Mucosa of descending colon (tissue), 3 donors: ENCODE measurements at regions not wholly inside any gene's neighbourhood (a gene's known extent, or its start where the extent isn't known, plus 50 kb on each side); places are given as distances from the start of the nearest gene placed in this dataset.

Experiments
- ATAC-seq: fragments of 200-7000 bp; cut with Tn5 transposase; one replicate; pipeline ENCODE4 v1.9.1; 2020; ENCODE audit warnings: mild to moderate bottlenecking, moderate library complexity
- DNase-seq, 3 donors: peaks; one replicate each; pipeline ENCODE4 v3.0.0-alpha.2; 2020
- H3K36me3 ChIP-seq: fragments of 200-600 bp; one replicate; pipeline ENCODE4 v1.8.0; 2021; ENCODE audit warnings: low read depth, mild to moderate bottlenecking
- H3K4me1 ChIP-seq: fragments of 200-600 bp; one replicate; pipeline ENCODE4 v1.8.0; 2021; ENCODE audit warnings: low read depth, mild to moderate bottlenecking
- H3K4me3 ChIP-seq: fragments of 200-600 bp; one replicate; pipeline ENCODE4 v1.8.0; 2021; ENCODE audit warnings: mild to moderate bottlenecking
- H3K9me3 ChIP-seq: fragments of 200-600 bp; one replicate; pipeline ENCODE4 v1.8.0; 2021; ENCODE audit warnings: mild to moderate bottlenecking
- intact Hi-C, 2 donors: fragments of 100-400 bp; cut with DNase I in 1 of 2; cut with micrococcal nuclease in 1 of 2; formaldehyde crosslinking; loops; one replicate each; pipeline versions ENCODE4 v1.11.0 to v1.11.1; 2022; cut with DNase I, micrococcal nuclease
- TF ChIP-seq, protein P1 (sequence below): fragments of 200-600 bp; IDR thresholded peaks from one replicate; pipeline ENCODE4 v1.8.0; 2022; ENCODE audit warnings: antibody characterized with exemption, mild to moderate bottlenecking
- donor health status: DM: no; HTN: no; CAD: no; lungs with moderate emphysema.
- donor health status: DM: no; HTN: no; CAD: no.
- donor health status: DM: no; HTN: yes; CAD: no.

DNA sequence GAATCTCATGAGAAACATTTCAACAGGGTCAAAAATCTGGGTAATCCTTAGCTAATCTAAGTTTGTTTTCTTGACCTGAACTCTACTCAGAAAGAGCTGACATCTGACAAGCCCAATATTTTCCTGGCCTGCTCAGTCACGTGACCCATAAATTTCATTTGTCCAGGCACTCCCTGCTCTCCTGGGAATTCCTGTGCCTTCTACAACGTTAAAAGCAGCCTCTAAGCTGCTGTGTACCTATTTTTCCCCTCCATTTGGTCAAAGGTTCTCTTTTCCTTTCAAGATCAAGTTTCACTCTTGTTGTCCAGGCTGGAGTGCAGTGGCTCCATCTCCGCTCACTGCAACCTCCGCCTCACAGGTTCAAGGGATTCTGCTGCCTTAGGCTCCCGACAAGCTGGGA lies 148.8 kb upstream of the ABCA1 start:
- intact Hi-C loops: no loop called here

GRCh38 chr9:105079457-105079856 lies 151.5 kb upstream of the ABCA1 start:
- H3K9me3 ChIP-seq: no peaks in the 10 kb centered on the region
- intact Hi-C loops: no loop called here
- TF ChIP-seq, protein P1, sequence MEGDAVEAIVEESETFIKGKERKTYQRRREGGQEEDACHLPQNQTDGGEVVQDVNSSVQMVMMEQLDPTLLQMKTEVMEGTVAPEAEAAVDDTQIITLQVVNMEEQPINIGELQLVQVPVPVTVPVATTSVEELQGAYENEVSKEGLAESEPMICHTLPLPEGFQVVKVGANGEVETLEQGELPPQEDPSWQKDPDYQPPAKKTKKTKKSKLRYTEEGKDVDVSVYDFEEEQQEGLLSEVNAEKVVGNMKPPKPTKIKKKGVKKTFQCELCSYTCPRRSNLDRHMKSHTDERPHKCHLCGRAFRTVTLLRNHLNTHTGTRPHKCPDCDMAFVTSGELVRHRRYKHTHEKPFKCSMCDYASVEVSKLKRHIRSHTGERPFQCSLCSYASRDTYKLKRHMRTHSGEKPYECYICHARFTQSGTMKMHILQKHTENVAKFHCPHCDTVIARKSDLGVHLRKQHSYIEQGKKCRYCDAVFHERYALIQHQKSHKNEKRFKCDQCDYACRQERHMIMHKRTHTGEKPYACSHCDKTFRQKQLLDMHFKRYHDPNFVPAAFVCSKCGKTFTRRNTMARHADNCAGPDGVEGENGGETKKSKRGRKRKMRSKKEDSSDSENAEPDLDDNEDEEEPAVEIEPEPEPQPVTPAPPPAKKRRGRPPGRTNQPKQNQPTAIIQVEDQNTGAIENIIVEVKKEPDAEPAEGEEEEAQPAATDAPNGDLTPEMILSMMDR: no peak
- DNase-seq (no peak), ATAC-seq (no peak)
- no peak overlapping the region for H3K4me3 ChIP-seq
- no peaks in the 10 kb centered on the region for H3K36me3 ChIP-seq
- no peaks in the 10 kb centered on the region for H3K4me1 ChIP-seq

More for the DNA sequence above, 148.8 kb upstream of the ABCA1 start:
- Histone ChIP-seq H3K9me3 (no peaks in the 10 kb centered on the region), H3K36me3 (no peaks in the 10 kb centered on the region), H3K4me1 (no peaks in the 10 kb centered on the region), H3K4me3 (no peak overlapping the region)
- TF ChIP-seq, protein P1: no peak
- peak in 1 of 3 donors; percentile 25 for DNase-seq
- peak; percentile 66 for ATAC-seq

- intact Hi-C loops: no loop called here
- ATAC-seq: no peak
- no peaks in the 10 kb centered on the region for H3K36me3 ChIP-seq
Observed at GRCh38 chr9:105082843-105083242, 154.9 kb upstream of the ABCA1 start.

DNA sequence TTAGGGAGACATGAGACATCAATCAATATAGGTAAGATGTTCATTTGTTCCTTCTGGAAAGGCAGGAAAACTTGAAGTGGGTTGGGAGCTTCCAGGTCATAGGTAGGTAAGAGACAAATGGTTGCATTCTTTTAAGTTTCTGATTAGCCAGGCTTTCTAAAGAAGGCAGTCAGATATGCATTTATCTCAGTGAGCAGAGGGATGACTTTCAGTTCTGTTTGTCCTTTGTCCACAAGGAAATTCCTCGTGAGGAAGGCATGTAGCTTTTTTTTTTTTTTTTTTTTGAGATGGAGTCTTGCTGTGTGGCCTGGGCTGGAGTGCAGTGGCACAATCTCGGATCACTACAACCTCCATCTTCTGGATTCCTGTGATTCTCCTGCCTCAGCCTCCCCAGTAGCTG lies 155.3 kb upstream of the ABCA1 start:
- TF ChIP-seq, protein P1: no peak
- H3K9me3 ChIP-seq: no peaks in the 10 kb centered on the region
- no peak overlapping the region for H3K4me3 ChIP-seq
- intact Hi-C loops: no loop called here
- no peaks in the 10 kb centered on the region for H3K4me1 ChIP-seq
- H3K36me3 ChIP-seq: no peaks in the 10 kb centered on the region
- DNase-seq (no peak), ATAC-seq (no peak)

More at GRCh38 chr9:105082843-105083242, 154.9 kb upstream of the ABCA1 start:
- Histone ChIP-seq H3K4me1 (no peaks in the 10 kb centered on the region), H3K4me3 (no peak overlapping the region), H3K9me3 (no peaks in the 10 kb centered on the region)
- TF ChIP-seq, protein P1: no peak
- DNase-seq: no peak

DNA sequence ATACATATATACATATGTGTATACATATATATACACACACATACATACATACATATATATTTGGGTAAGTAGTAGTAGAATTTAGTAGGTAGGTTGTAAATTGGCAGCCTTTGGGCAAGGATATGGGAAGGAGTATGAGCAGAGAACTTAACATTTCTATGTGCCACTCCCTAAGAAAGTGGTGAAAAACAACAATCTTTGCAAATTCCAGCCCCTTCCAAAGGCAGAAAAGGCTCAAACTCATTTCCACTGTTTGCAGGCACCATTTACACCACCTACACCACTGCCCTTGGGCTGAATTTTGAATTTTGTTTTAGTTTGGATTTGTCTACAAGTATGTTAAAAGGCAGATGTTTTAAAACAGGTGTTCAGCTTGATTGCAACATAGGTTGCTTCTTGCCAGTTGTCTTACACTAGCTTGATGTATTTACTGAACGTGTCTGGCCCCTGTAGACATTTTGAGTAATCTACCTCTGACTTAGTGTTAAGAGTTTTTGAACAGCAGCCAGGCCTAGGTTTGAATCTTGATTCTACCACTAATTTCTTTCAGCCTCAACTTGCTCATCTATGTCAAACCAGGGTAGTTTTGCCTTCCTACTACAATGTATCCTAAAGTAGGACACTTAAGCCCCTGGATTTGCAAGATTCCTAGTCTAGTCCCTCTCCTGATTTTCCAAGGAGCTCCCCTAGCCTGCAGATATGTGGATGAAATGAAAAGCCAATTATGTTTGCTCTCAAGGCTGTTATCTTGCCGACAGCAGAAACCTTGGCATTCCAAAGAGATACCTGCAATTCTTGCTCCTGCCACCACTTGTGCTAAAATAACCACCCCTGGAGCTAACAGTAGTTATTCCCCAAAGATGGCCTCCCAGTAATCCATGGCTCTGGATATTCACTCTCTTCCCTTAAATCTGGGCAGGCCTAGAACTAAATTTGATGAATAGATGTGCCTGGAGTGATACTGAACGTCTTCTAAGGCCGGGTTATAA lies 156.2 kb upstream of the SLC44A1 start:
- ATAC-seq (no peak), DNase-seq (no peak)
- H3K4me3 ChIP-seq: no peak overlapping the region
- no peaks in the 10 kb centered on the region for H3K4me1 ChIP-seq
- no peaks in the 10 kb centered on the region for H3K36me3 ChIP-seq
- TF ChIP-seq, protein P1: no peak
- intact Hi-C loops: no loop called here
- H3K9me3 ChIP-seq: no peaks in the 10 kb centered on the region
